ENCODE measurements at regions not wholly inside any gene's neighbourhood (a gene's known extent, or its start where the extent isn't known, plus 50 kb on each side); places are given as distances from the start of the nearest gene placed in this dataset.

DNA sequence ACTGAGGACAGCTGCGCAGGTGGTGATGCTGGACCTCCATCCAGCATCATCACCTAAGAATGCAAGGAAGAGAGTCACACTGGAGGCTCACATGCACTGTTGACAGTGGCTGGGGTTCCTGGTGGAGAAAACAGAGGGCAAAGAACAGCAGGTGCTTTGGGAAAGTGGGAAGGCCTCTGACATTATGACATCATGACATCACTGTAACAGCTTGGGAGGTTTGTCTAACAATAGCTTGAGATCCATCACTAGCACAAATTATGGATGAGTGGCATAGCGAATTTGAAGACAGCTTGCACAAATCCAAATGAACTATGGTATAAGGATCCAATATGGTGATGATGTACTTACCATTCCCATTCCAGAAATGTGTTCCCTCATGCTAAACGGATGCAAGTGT is 226.5 kb upstream of the MPHOSPH6 start:
- no peak for DNase-seq (ENCODE audit: low read depth, low spot score)
- no peak overlapping the region for H3K4me3 ChIP-seq (ENCODE audit: low read depth, low read length)
- in situ Hi-C loops (cut with HindIII; ENCODE audit: low sequenced_read_pairs), result no loop called here
- TF ChIP-seq, protein P1, sequence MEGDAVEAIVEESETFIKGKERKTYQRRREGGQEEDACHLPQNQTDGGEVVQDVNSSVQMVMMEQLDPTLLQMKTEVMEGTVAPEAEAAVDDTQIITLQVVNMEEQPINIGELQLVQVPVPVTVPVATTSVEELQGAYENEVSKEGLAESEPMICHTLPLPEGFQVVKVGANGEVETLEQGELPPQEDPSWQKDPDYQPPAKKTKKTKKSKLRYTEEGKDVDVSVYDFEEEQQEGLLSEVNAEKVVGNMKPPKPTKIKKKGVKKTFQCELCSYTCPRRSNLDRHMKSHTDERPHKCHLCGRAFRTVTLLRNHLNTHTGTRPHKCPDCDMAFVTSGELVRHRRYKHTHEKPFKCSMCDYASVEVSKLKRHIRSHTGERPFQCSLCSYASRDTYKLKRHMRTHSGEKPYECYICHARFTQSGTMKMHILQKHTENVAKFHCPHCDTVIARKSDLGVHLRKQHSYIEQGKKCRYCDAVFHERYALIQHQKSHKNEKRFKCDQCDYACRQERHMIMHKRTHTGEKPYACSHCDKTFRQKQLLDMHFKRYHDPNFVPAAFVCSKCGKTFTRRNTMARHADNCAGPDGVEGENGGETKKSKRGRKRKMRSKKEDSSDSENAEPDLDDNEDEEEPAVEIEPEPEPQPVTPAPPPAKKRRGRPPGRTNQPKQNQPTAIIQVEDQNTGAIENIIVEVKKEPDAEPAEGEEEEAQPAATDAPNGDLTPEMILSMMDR (IDR thresholded peaks at IDR 0.05; ENCODE audit: low read depth, low read length), result no peak

DNA sequence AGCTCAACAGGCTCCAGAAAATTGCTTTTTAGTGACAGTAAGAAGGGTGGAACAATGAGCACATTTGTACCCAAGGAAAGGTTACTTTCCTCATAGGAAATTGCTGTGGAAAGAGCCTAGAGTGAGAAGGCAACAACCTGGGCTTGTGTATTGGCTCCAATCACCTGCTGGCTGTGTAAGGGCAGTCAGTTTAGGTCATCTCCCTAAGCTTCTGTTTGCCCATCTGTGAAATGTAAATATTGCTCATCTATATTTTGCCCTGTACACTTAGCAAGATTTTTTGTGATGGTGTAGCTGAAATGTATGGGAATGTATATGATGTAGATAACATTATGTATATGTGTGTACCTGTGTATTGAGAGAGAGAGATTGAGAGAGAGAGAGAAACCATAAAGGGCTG is 225.2 kb upstream of the MPHOSPH6 start:
- no peak for DNase-seq (ENCODE audit: low read depth, low spot score)
- in situ Hi-C loops (cut with HindIII; ENCODE audit: low sequenced_read_pairs), result no loop called here
- TF ChIP-seq, protein P1 (IDR thresholded peaks at IDR 0.05; ENCODE audit: low read depth, low read length), result no peak
- no peak overlapping the region for H3K4me3 ChIP-seq (ENCODE audit: low read depth, low read length)

DNA sequence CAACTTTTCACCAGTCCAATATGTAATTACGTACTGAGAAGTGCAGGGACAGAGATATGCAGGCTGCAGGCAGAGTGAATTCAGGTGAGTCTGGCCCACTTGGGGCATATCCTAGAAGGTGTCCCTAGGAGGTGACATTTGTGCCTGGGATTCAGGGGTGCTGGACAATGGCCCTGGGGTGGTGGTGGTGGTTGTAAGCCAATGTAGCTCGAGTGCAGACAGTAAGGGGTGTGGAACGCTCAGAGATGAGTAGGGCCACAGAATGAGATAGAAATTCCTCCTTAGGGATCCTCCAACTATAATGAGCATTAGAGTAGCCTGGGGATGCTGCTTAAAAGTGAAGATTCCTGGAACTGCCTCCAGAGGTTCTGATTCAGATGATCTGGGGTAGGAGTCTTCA is 221.7 kb upstream of the MPHOSPH6 start:
- H3K4me3 ChIP-seq (ENCODE audit: low read depth, low read length), result no peak overlapping the region
- TF ChIP-seq, protein P1 (IDR thresholded peaks at IDR 0.05; ENCODE audit: low read depth, low read length), result no peak
- DNase-seq (ENCODE audit: low read depth, low spot score), result no peak
- in situ Hi-C loops (cut with HindIII; ENCODE audit: low sequenced_read_pairs), result no loop called here

DNA sequence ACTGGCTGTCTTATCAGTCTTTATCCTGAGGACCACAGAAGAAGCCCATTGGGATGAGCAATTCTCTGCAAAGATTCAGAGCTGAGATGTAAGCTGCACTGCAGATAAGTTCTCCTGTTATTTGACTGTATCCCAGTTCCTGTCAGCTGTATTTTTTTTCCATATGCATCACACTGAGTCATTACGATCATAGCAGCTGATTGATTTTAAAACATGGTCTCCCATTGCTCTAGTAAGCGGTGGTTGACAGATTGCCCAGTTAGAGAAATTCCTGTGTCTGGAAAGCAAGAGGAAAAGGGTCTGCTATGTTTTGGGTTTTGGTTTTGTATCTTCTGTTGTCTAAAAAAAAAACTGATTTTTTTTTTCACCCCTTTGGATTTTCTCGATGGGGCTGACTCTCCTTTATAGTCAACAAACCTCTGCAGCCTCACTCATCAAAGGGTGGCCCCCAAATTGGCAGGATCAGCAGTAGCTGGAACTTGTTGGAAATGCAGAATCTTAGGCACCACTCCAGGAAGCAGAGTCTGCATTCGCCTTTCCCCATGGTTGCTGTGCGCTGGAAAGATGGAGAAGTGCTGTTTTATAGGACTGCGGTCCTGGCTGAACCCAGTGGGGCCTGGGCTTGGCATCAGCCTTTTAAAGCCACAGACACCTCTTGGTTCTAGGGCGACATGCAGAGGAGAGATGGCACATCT is 220.1 kb upstream of the MPHOSPH6 start:
- in situ Hi-C loops (cut with HindIII; ENCODE audit: low sequenced_read_pairs), result no loop called here
- TF ChIP-seq, protein P1 (IDR thresholded peaks at IDR 0.05; ENCODE audit: low read depth, low read length), result no peak
- no peak for DNase-seq (ENCODE audit: low read depth, low spot score)
- H3K4me3 ChIP-seq (ENCODE audit: low read depth, low read length), result no peak overlapping the region

DNA sequence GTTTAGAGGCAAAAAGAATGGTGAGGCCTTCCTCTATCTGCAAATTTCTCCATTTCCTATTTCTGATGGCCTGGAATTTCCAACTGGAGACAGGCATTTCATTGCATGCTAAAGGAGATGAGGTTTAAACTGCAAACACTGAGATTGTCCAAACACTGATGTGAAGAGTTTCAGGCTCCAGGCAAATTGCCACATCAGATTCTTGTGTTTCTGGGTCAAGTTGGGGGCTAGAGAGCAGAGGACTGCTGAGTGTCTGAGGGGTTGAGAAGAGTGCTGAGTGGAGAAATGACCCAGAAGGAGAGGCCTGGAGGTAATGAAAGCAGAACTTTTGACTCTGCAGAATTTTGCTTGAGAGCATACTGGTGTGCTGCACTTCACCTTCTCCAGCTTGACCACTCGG is 216.7 kb upstream of the MPHOSPH6 start:
- DNase-seq (ENCODE audit: low read depth, low spot score), result no peak
- in situ Hi-C loops (cut with HindIII; ENCODE audit: low sequenced_read_pairs), result no loop called here
- no peak overlapping the region for H3K4me3 ChIP-seq (ENCODE audit: low read depth, low read length)
- TF ChIP-seq, protein P1 (IDR thresholded peaks at IDR 0.05; ENCODE audit: low read depth, low read length), result no peak

DNA sequence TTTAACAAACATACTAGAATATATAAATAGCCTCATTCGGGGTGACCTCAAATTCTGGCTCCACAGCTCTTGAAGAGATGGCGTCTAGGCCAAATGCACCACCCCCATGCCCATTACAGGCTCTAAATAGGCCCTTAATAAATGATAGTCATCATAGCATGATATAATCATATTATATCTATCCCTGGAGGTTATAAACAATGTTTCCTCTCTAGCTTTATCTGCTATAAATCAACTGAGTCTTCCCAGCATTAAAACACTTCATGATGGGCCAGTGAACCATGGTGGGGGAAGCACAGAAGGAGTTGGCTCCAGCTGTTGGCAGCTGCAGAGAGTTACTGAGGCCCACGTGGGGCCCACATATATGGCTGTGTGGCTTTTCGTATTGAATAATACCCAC is 214.9 kb upstream of the MPHOSPH6 start:
- in situ Hi-C loops (cut with HindIII; ENCODE audit: low sequenced_read_pairs), result no loop called here
- no peak for DNase-seq (ENCODE audit: low read depth, low spot score)
- no peak overlapping the region for H3K4me3 ChIP-seq (ENCODE audit: low read depth, low read length)
- TF ChIP-seq, protein P1 (IDR thresholded peaks at IDR 0.05; ENCODE audit: low read depth, low read length), result no peak
